Suprapubic skin (tissue), 4 donors: ENCODE measurements at regions not wholly inside any gene's neighbourhood (a gene's known extent, or its start where the extent isn't known, plus 50 kb on each side); places are given as distances from the start of the nearest gene placed in this dataset.
"Not testable (repeated sequence)": the region's sequence is repeated elsewhere in the genome, so short reads cannot be mapped to it uniquely, and the experiment has no call there.

Experiments used
- DNase-seq, 2 donors: peaks; one replicate each; pipeline ENCODE4 v3.0.0-alpha.2; 2019; ENCODE audit warnings: low spot score in 2 of 2
- H3K27ac ChIP-seq: fragments of 200-600 bp; sonication (generic); one replicate; pipeline ENCODE4 v1.5.1; 2019
- H3K27me3 ChIP-seq: fragments of 200-600 bp; sonication (generic); one replicate; pipeline ENCODE4 v1.5.1; 2019
- H3K36me3 ChIP-seq: fragments of 200-600 bp; sonication (generic); one replicate; pipeline ENCODE4 v1.5.1; 2019
- H3K4me1 ChIP-seq: fragments of 200-600 bp; sonication (generic); one replicate; pipeline ENCODE4 v1.5.1; 2019
- H3K4me3 ChIP-seq: fragments of 200-600 bp; sonication (generic); one replicate; pipeline ENCODE4 v1.5.1; 2019; ENCODE audit warnings: mild to moderate bottlenecking
- H3K9me3 ChIP-seq: fragments of 200-600 bp; sonication (generic); one replicate; pipeline ENCODE4 v1.5.1; 2019
- CTCF ChIP-seq, 2 donors: fragments of 200-600 bp in 1 of 2; fragments of 450-650 bp in 1 of 2; sonication (generic) in 1 of 2; IDR thresholded peaks; one replicate each; pipeline ENCODE4 v1.5.1; 2016 to 2019; ENCODE audit warnings: antibody characterized with exemption in 2 of 2, mild to moderate bottlenecking in 1 of 2, moderate library complexity in 1 of 2
- EP300 ChIP-seq: sonication (generic); formaldehyde crosslinking; IDR thresholded peaks from one replicate; pipeline ENCODE4 v1.6.1; 2017; ENCODE audit warnings: antibody characterized with exemption
- POLR2A ChIP-seq, 2 donors: fragments of 450-650 bp; IDR thresholded peaks; one replicate each; pipeline ENCODE4 v1.6.1; 2017; ENCODE audit warnings: antibody characterized with exemption in 2 of 2, mild to moderate bottlenecking in 2 of 2, moderate library complexity in 2 of 2
- POLR2AphosphoS5 ChIP-seq, 3 donors: sonication (generic); formaldehyde crosslinking; IDR thresholded peaks; one replicate each; pipeline ENCODE4 v1.6.1; 2017; ENCODE audit warnings: antibody characterized with exemption in 3 of 3
- WGBS: methylation state at CpG from one replicate; pipeline ENCODE4 v1.1.5; 2018; 5-methylcytosine and 5-hydroxymethylcytosine counted together

DNA sequence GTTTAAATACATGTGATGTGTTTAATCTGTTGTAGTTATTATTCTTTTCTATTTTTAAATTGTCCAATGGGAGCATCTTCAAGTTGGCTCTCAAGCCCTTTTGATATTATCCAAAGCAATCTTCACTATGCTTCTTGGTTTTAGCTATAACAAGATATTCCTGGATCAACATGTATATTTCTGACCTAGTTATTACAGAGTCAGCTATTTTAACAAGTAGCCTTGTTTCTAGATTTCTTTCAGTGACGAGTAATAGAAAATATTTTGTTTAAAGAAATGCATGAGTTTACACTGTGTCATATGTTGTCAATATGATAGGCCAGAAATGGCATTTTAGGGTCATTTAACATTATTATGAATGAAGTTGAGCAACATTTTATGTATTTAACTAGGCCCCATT, 421.8 kb upstream of the MAP2 start:
- DNase-seq = no peak
- H3K9me3 ChIP-seq = no peaks in the 10 kb centered on the region
- H3K36me3 ChIP-seq = no peaks in the 10 kb centered on the region
- H3K27ac ChIP-seq = no peak overlapping the region
- WGBS = 94% methylated on average over 1 of the region's 1 CpG
- H3K4me3 ChIP-seq = no peak overlapping the region
- TF ChIP-seq CTCF (IDR thresholded peaks at IDR 0.05) = no peak
- TF ChIP-seq POLR2A (IDR thresholded peaks at IDR 0.05) = no peak
- TF ChIP-seq POLR2AphosphoS5 (IDR thresholded peaks at IDR 0.05) = no peak
- no peak for TF ChIP-seq EP300
- H3K4me1 ChIP-seq = peaks cover 10% of the 10 kb centered on the region
- H3K27me3 ChIP-seq = no peaks in the 10 kb centered on the region

- 84% methylated on average over 1 of the region's 1 CpG for WGBS
- Histone ChIP-seq H3K9me3 (no peaks in the 10 kb centered on the region), H3K4me3 (no peak overlapping the region), H3K4me1 (no peaks in the 10 kb centered on the region), H3K36me3 (no peaks in the 10 kb centered on the region), H3K27me3 (no peaks in the 10 kb centered on the region), H3K27ac (no peak overlapping the region)
- no peak for DNase-seq
- TF ChIP-seq EP300 (no peak), POLR2A (IDR thresholded peaks at IDR 0.05) (no peak), POLR2AphosphoS5 (IDR thresholded peaks at IDR 0.05) (no peak), CTCF (IDR thresholded peaks at IDR 0.05) (no peak)
Measured at GRCh38 chr2:209005371-209005770, 418.5 kb upstream of the MAP2 start.

DNA sequence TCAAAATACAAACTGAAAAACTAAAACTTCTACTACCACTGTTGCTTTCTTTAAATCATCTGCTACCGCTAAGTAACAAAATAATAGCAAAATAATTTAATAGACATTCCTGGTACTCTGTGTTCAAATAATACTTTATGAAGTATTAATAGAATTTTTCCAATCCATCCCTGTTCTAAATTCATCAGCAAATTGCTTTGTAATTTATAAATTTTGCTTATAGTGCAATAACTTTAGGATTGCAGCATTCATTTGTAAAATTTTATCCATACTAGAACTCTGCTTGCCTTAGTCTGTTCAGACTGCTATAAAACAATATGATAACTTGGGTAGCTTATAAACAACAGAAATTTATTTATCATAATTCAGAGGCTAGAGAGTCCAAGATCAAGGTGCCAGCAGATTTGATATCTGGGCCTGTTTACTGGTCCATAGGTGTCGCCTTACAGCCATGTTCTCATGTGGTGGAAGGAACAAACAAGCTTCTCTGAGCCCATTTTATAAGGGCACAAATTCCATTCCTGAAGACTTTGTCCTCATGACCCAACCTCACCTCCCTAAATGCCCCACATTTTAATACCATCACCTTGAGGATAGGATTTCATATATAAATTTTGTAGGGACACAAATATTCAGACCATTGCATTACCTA, 415.1 kb upstream of the MAP2 start:
- 97% methylated on average over 2 of the region's 2 CpGs for WGBS
- Histone ChIP-seq H3K27me3 (no peaks in the 10 kb centered on the region), H3K27ac (no peak overlapping the region)

DNA sequence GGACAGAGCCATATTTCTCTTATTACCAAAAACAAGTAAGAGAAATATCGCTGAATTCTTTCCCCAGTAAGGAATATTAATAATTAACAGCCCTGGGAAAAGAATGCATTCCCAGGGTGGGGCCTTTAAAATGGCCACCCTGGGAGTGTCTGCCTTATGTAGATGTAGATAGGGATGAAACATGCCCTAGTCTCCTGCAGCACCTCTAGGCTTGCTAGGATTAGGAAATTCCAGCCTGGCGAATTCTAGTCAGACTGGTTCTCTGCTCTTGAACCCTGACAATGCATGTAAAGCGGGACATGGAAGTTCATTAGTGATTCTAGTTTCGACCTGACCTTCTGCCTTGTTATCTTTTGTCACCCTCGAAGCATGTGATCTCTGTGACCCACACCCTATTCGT, 405.2 kb upstream of the MAP2 start:
- 71% methylated on average over 6 of the region's 6 CpGs for WGBS
- not testable (repeated sequence) for H3K9me3 ChIP-seq, DNase-seq

More for the DNA sequence above, 415.1 kb upstream of the MAP2 start:
- H3K9me3 ChIP-seq = no peaks in the 10 kb centered on the region
- DNase-seq = no peak
- H3K36me3 ChIP-seq = no peaks in the 10 kb centered on the region
- no peaks in the 10 kb centered on the region for H3K4me1 ChIP-seq
- TF ChIP-seq CTCF (IDR thresholded peaks at IDR 0.05) (no peak), POLR2AphosphoS5 (IDR thresholded peaks at IDR 0.05) (no peak), EP300 (no peak), POLR2A (IDR thresholded peaks at IDR 0.05) (no peak)
- no peak overlapping the region for H3K4me3 ChIP-seq

GRCh38 chr2:209029249-209029648, 394.6 kb upstream of the MAP2 start:
- Histone ChIP-seq H3K27me3 (no peaks in the 10 kb centered on the region), H3K4me1 (no peaks in the 10 kb centered on the region), H3K27ac (no peak overlapping the region), H3K9me3 (no peaks in the 10 kb centered on the region), H3K4me3 (no peak overlapping the region), H3K36me3 (no peaks in the 10 kb centered on the region)
- no peak for DNase-seq
- TF ChIP-seq EP300 (no peak), CTCF (IDR thresholded peaks at IDR 0.05) (no peak), POLR2AphosphoS5 (IDR thresholded peaks at IDR 0.05) (no peak), POLR2A (IDR thresholded peaks at IDR 0.05) (no peak)
- 95% methylated on average over 1 of the region's 1 CpG for WGBS

More for the DNA sequence above, 405.2 kb upstream of the MAP2 start:
- H3K27me3 ChIP-seq, H3K4me3 ChIP-seq, H3K4me1 ChIP-seq, H3K36me3 ChIP-seq, H3K27ac ChIP-seq: not testable (repeated sequence)

DNA sequence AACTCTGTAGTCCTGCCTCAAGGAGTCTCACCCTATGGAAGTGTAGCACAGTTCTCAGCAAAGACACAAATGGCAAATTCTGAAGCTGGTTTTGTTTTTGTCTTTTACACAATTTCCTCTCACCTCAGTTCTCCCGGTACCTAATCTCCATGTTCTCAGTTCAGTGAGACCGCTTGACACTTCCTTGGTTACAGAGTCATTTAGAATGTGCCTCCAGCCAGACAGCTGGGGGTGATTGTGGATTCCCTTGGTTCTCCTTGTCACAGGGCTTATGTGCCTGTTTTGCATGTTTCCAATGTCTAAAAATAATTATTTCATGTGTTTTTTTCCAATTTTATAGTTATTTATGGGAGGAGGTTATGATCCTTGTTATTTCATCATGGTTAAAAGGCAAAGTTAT, 379.5 kb upstream of the MAP2 start:
- DNase-seq = no peak
- 73% methylated on average over 2 of the region's 2 CpGs for WGBS
- H3K27ac ChIP-seq = no peak overlapping the region
- no peaks in the 10 kb centered on the region for H3K27me3 ChIP-seq
- H3K4me3 ChIP-seq = no peak overlapping the region
- H3K36me3 ChIP-seq = no peaks in the 10 kb centered on the region
- H3K9me3 ChIP-seq = no peaks in the 10 kb centered on the region
- TF ChIP-seq CTCF (IDR thresholded peaks at IDR 0.05) = no peak
- TF ChIP-seq POLR2AphosphoS5 (IDR thresholded peaks at IDR 0.05) = no peak
- no peak for TF ChIP-seq POLR2A (IDR thresholded peaks at IDR 0.05)
- no peak for TF ChIP-seq EP300
- no peaks in the 10 kb centered on the region for H3K4me1 ChIP-seq
